ENCODE measurements at regions not wholly inside any gene's neighbourhood (a gene's known extent, or its start where the extent isn't known, plus 50 kb on each side); places are given as distances from the start of the nearest gene placed in this dataset.

DNA sequence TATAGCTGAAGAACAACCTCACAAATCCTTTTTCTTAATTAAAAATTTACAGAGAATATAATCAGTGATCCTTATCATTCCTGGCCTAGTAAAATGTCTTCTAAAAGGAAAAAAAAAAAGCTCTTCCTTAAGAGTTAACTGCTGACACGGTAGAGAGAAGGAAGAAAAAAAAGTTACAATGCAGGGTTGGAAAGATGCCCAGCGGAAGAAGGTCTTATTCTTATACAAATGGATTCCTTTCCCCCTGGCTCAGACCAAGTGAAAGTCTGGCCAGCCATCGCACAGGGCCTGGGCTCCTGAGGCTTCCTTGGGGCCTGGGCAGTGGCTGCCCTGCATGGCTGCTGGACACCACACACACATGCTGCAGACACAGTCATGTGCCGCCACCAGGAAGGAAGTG, 688.6 kb downstream of the TENT5A start:
- intact Hi-C loops (cut with micrococcal nuclease; ENCODE audit: unreplicated experiment): no loop called here
- CTCF ChIA-PET: no interaction called here

DNA sequence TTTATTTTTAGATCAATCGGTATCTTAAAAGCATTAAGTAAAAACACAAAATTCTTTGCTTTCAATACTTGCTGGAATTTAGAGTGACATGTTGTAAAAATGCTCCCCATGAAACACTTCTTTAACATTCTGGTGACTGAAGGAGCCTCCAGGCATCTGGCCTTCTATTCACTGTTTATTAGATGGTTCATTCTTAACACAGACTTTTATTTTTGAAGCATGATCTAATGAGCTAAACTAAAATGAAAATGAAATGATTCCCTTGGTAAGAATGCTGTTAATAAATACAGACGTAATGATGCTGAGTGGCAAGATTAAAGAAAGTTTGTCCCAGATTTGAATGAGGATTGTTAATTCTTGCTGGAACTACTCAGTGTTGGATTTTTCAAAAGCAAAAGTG, 698.4 kb downstream of the TENT5A start:
- Histone ChIP-seq H3K9me3 (ENCODE audit: control insufficient read depth, insufficient read depth, low read depth, low read length) (no peaks in the 10 kb centered on the region), H3K4me3 (ENCODE audit: low read depth in 2 of 2, low read length in 2 of 2) (no peak overlapping the region), H3K27ac (ENCODE audit: low read length) (no peak overlapping the region), H3K4me1 (ENCODE audit: control insufficient read depth, insufficient read depth, low read length) (no peaks in the 10 kb centered on the region), H3K36me3 (ENCODE audit: control insufficient read depth, insufficient read depth, low read length) (no peaks in the 10 kb centered on the region), H3K27me3 (ENCODE audit: control insufficient read depth, insufficient read depth, low read length) (no peaks in the 10 kb centered on the region)
- intact Hi-C loops (cut with micrococcal nuclease; ENCODE audit: unreplicated experiment): no loop called here
- ChIA-PET POLR2A (no interaction called here), CTCF (no interaction called here)
- in situ Hi-C loops (cut with HindIII; ENCODE audit: low pct_unique_long_range_greater_than_20kb, low sequenced_read_pairs): no loop called here
- DNase-seq (ENCODE audit: low read depth, low spot score): no peak
- TF ChIP-seq POLR2AphosphoS5 (IDR thresholded peaks at IDR 0.05; ENCODE audit: low read depth, low read length): no peak
- no peak for ATAC-seq
- no TSS peak for BruUV-seq (replicated peaks)

More for the DNA sequence above, 688.6 kb downstream of the TENT5A start:
- no peak overlapping the region for H3K4me3 ChIP-seq (ENCODE audit: low read depth in 2 of 2, low read length in 2 of 2)
- in situ Hi-C loops (cut with HindIII; ENCODE audit: low pct_unique_long_range_greater_than_20kb, low sequenced_read_pairs): no loop called here
- no peaks in the 10 kb centered on the region for H3K4me1 ChIP-seq (ENCODE audit: control insufficient read depth, insufficient read depth, low read length)
- no peaks in the 10 kb centered on the region for H3K36me3 ChIP-seq (ENCODE audit: control insufficient read depth, insufficient read depth, low read length)
- POLR2A ChIA-PET: no interaction called here
- H3K27me3 ChIP-seq (ENCODE audit: control insufficient read depth, insufficient read depth, low read length): no peaks in the 10 kb centered on the region
- no peak overlapping the region for H3K27ac ChIP-seq (ENCODE audit: low read length)
- no peak for DNase-seq (ENCODE audit: low read depth, low spot score)
- ATAC-seq: no peak
- TF ChIP-seq, protein P1, sequence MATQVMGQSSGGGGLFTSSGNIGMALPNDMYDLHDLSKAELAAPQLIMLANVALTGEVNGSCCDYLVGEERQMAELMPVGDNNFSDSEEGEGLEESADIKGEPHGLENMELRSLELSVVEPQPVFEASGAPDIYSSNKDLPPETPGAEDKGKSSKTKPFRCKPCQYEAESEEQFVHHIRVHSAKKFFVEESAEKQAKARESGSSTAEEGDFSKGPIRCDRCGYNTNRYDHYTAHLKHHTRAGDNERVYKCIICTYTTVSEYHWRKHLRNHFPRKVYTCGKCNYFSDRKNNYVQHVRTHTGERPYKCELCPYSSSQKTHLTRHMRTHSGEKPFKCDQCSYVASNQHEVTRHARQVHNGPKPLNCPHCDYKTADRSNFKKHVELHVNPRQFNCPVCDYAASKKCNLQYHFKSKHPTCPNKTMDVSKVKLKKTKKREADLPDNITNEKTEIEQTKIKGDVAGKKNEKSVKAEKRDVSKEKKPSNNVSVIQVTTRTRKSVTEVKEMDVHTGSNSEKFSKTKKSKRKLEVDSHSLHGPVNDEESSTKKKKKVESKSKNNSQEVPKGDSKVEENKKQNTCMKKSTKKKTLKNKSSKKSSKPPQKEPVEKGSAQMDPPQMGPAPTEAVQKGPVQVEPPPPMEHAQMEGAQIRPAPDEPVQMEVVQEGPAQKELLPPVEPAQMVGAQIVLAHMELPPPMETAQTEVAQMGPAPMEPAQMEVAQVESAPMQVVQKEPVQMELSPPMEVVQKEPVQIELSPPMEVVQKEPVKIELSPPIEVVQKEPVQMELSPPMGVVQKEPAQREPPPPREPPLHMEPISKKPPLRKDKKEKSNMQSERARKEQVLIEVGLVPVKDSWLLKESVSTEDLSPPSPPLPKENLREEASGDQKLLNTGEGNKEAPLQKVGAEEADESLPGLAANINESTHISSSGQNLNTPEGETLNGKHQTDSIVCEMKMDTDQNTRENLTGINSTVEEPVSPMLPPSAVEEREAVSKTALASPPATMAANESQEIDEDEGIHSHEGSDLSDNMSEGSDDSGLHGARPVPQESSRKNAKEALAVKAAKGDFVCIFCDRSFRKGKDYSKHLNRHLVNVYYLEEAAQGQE (IDR thresholded peaks at IDR 0.05; ENCODE audit: insufficient read depth in 1 of 2, low read depth in 2 of 2, low read length in 1 of 2): no peak
- TF ChIP-seq TCF7L2 (IDR thresholded peaks at IDR 0.05; ENCODE audit: low read depth, low read length) (no peak), SIN3A (IDR thresholded peaks at IDR 0.05; ENCODE audit: borderline replicate concordance, insufficient read depth, low read depth, low read length) (no peak), POLR2AphosphoS5 (IDR thresholded peaks at IDR 0.05; ENCODE audit: low read depth, low read length) (no peak)
- TF ChIP-seq, protein P2, sequence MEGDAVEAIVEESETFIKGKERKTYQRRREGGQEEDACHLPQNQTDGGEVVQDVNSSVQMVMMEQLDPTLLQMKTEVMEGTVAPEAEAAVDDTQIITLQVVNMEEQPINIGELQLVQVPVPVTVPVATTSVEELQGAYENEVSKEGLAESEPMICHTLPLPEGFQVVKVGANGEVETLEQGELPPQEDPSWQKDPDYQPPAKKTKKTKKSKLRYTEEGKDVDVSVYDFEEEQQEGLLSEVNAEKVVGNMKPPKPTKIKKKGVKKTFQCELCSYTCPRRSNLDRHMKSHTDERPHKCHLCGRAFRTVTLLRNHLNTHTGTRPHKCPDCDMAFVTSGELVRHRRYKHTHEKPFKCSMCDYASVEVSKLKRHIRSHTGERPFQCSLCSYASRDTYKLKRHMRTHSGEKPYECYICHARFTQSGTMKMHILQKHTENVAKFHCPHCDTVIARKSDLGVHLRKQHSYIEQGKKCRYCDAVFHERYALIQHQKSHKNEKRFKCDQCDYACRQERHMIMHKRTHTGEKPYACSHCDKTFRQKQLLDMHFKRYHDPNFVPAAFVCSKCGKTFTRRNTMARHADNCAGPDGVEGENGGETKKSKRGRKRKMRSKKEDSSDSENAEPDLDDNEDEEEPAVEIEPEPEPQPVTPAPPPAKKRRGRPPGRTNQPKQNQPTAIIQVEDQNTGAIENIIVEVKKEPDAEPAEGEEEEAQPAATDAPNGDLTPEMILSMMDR (IDR thresholded peaks at IDR 0.05): no peak
- no TSS peak for BruUV-seq (replicated peaks)
- H3K9me3 ChIP-seq (ENCODE audit: control insufficient read depth, insufficient read depth, low read depth, low read length): no peaks in the 10 kb centered on the region

DNA sequence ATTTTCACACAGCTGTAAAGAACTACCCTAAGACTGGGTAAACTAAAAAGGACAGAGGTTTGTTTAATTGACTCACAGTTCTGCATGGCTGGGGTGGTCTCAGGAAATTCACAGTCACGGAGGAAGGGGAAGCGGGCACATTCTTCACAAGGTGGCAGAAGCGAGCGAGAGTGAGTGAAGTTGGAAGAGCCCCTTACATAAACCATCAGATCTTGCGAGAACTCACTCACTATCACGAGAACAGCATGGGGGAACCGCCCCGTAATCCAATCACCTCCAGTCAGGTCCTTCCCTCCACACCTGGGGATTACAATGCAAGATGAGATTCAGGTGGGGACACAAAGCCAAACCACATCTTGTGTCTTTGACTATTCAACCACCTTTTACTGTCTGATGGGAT, 700.5 kb downstream of the TENT5A start:
- Histone ChIP-seq H3K36me3 (ENCODE audit: control insufficient read depth, insufficient read depth, low read length) (no peaks in the 10 kb centered on the region), H3K4me1 (ENCODE audit: control insufficient read depth, insufficient read depth, low read length) (no peaks in the 10 kb centered on the region), H3K27me3 (ENCODE audit: control insufficient read depth, insufficient read depth, low read length) (no peaks in the 10 kb centered on the region), H3K9me3 (ENCODE audit: control insufficient read depth, insufficient read depth, low read depth, low read length) (no peaks in the 10 kb centered on the region), H3K27ac (ENCODE audit: low read length) (no peak overlapping the region), H3K4me3 (ENCODE audit: low read depth in 2 of 2, low read length in 2 of 2) (no peak overlapping the region)
- in situ Hi-C loops (cut with HindIII; ENCODE audit: low pct_unique_long_range_greater_than_20kb, low sequenced_read_pairs): no loop called here
- ATAC-seq (no peak), DNase-seq (ENCODE audit: low read depth, low spot score) (no peak)
- BruUV-seq (replicated peaks): no TSS peak
- POLR2A ChIA-PET: no interaction called here
- intact Hi-C loops (cut with micrococcal nuclease; ENCODE audit: unreplicated experiment): no loop called here
- CTCF ChIA-PET: no interaction called here
- TF ChIP-seq TCF7L2 (IDR thresholded peaks at IDR 0.05; ENCODE audit: low read depth, low read length) (no peak), SIN3A (IDR thresholded peaks at IDR 0.05; ENCODE audit: borderline replicate concordance, insufficient read depth, low read depth, low read length) (no peak), POLR2AphosphoS5 (IDR thresholded peaks at IDR 0.05; ENCODE audit: low read depth, low read length) (no peak)
- TF ChIP-seq, protein P1 (IDR thresholded peaks at IDR 0.05; ENCODE audit: insufficient read depth in 1 of 2, low read depth in 2 of 2, low read length in 1 of 2): no peak
- TF ChIP-seq, protein P2 (IDR thresholded peaks at IDR 0.05): no peak
